Neuronal stem cell (in vitro differentiated cells): ENCODE measurements at regions not wholly inside any gene's neighbourhood (a gene's known extent, or its start where the extent isn't known, plus 50 kb on each side); places are given as distances from the start of the nearest gene placed in this dataset.

Source experiments
- DNase-seq: peaks from one replicate; pipeline ENCODE4 v3.0.0-alpha.2; 2013; ENCODE audit warnings: low spot score
- H2AFZ ChIP-seq: one replicate; pipeline ENCODE4 v1.6.1; 2013; ENCODE audit warnings: mild to moderate bottlenecking, low read length, inconsistent platforms
- H2AK5ac ChIP-seq: 2 replicates; pipeline ENCODE4 v1.6.1; 2013; ENCODE audit warnings: low read depth, mild to moderate bottlenecking, inconsistent platforms, low read length, moderate library complexity, mixed read lengths
- H2BK120ac ChIP-seq: 2 replicates; pipeline ENCODE4 v1.6.1; 2013; ENCODE audit warnings: low read depth, mild to moderate bottlenecking, inconsistent platforms, low read length, moderate library complexity, mixed read lengths
- H2BK12ac ChIP-seq: one replicate; pipeline ENCODE4 v1.6.1; 2013; ENCODE audit warnings: low read length, inconsistent platforms
- H2BK15ac ChIP-seq: 2 replicates; pipeline ENCODE4 v1.6.1; 2013; ENCODE audit warnings: mild to moderate bottlenecking, low read length, inconsistent platforms, mixed read lengths
- H2BK5ac ChIP-seq: one replicate; pipeline ENCODE4 v1.6.1; 2013; ENCODE audit warnings: inconsistent platforms, mild to moderate bottlenecking, low read length, moderate library complexity
- H3K14ac ChIP-seq: one replicate; pipeline ENCODE4 v1.6.1; 2013; ENCODE audit warnings: low read length, inconsistent platforms
- H3K18ac ChIP-seq: 2 replicates; pipeline ENCODE4 v1.6.1; 2013; ENCODE audit warnings: low read length, inconsistent platforms
- H3K23ac ChIP-seq: 2 replicates; pipeline ENCODE4 v1.6.1; 2013; ENCODE audit warnings: low read depth, mild to moderate bottlenecking, mixed read lengths, low read length, inconsistent platforms; ENCODE audit not compliant: poor library complexity
- H3K27ac ChIP-seq: replicated peaks from 3 replicates; pipeline ENCODE4 v1.5.1; 2013; ENCODE audit warnings: low read length, inconsistent platforms
- H3K27me3 ChIP-seq, 3 experiments: 2 replicates each; pipeline ENCODE4 v1.6.1; 2013; ENCODE audit warnings: low read length in 3 of 3, mild to moderate bottlenecking in 2 of 3, inconsistent platforms in 1 of 3, low read depth in 1 of 3, mixed read lengths in 1 of 3, moderate library complexity in 1 of 3; ENCODE audit not compliant: control insufficient read depth in 3 of 3, insufficient read depth in 3 of 3
- H3K36me3 ChIP-seq, 2 donors: replicated peaks in 1 of 2; 2 replicates each; pipeline ENCODE4 v1.6.1; 2013; ENCODE audit warnings: low read length in 2 of 2; ENCODE audit not compliant: control insufficient read depth in 2 of 2, insufficient read depth in 2 of 2
- H3K4ac ChIP-seq: 2 replicates; pipeline ENCODE4 v1.6.1; 2013; ENCODE audit warnings: inconsistent platforms, mild to moderate bottlenecking, low read length, moderate library complexity
- H3K4me1 ChIP-seq, 2 donors: 1 replicate in 1 of 2; 2 replicates in 1 of 2; pipeline ENCODE4 v1.6.1; 2013; ENCODE audit warnings: low read length in 2 of 2, low read depth in 1 of 2; ENCODE audit not compliant: control insufficient read depth in 2 of 2, insufficient read depth in 1 of 2
- H3K4me2 ChIP-seq: one replicate; pipeline ENCODE4 v1.6.1; 2013; ENCODE audit warnings: mild to moderate bottlenecking, low read length, inconsistent platforms; ENCODE audit not compliant: insufficient read depth, poor library complexity, severe bottlenecking
- H3K4me3 ChIP-seq, 2 donors: 2 replicates each; pipeline ENCODE4 v1.5.1; 2013; ENCODE audit warnings: low read length in 2 of 2, mild to moderate bottlenecking in 2 of 2, inconsistent platforms in 1 of 2, moderate library complexity in 1 of 2
- H3K79me1 ChIP-seq: one replicate; pipeline ENCODE4 v1.6.1; 2013; ENCODE audit warnings: low read depth, mild to moderate bottlenecking, inconsistent platforms, low read length, moderate library complexity
- H3K9ac ChIP-seq: one replicate; pipeline ENCODE4 v1.6.1; 2013; ENCODE audit warnings: mild to moderate bottlenecking, low read depth, low read length, inconsistent platforms; ENCODE audit not compliant: poor library complexity
- H3K9me3 ChIP-seq, 2 donors: replicated peaks in 1 of 2; 2 replicates each; pipeline versions ENCODE3 to v1.6.1; 2013; ENCODE audit warnings: low read length in 2 of 2, mild to moderate bottlenecking in 2 of 2, inconsistent platforms in 1 of 2, low read depth in 1 of 2, mixed read lengths in 1 of 2, moderate library complexity in 1 of 2; ENCODE audit not compliant: control insufficient read depth in 2 of 2, insufficient read depth in 1 of 2
- H4K8ac ChIP-seq: one replicate; pipeline ENCODE4 v1.6.1; 2013; ENCODE audit warnings: low read depth, mild to moderate bottlenecking, inconsistent platforms, low read length, moderate library complexity
- H4K91ac ChIP-seq: one replicate; pipeline ENCODE4 v1.6.1; 2013; ENCODE audit warnings: low read length, low read depth, mild to moderate bottlenecking, inconsistent platforms; ENCODE audit not compliant: poor library complexity
- WGBS, 2 donors: extraction: QIAGEN DNeasy Blood & Tissue Kit; methylation state at CpG; one replicate each; pipeline ENCODE4 v1.1.7; 2013; ENCODE audit warnings: missing lambda C conversion rate in 2 of 2, mixed read lengths in 1 of 2; ENCODE audit not compliant: insufficient read length in 2 of 2, insufficient replicate concordance in 1 of 2; ENCODE audit errors: extremely low coverage in 2 of 2; 5-methylcytosine and 5-hydroxymethylcytosine counted together

GRCh38 chr14:96143906-96144305 is 60.7 kb upstream of the BDKRB2 start:
- no peak overlapping the region for H2BK12ac ChIP-seq
- H3K27me3 ChIP-seq: peaks cover 0 to 5% (median 0%) of the 10 kb centered on the region in 3 experiments
- no peak overlapping the region for H2BK120ac ChIP-seq
- H3K9me3 ChIP-seq: peaks cover 0 to 2% of the 10 kb centered on the region in 2 donors
- no peak overlapping the region for H3K9ac ChIP-seq
- no peak overlapping the region for H3K23ac ChIP-seq
- H3K36me3 ChIP-seq: no peaks in the 10 kb centered on the region
- no peak overlapping the region for H2BK5ac ChIP-seq
- no peak overlapping the region for H3K14ac ChIP-seq
- H3K18ac ChIP-seq: no peak overlapping the region
- no peak overlapping the region for H2AK5ac ChIP-seq
- no peak overlapping the region for H3K27ac ChIP-seq
- H2BK15ac ChIP-seq: no peak overlapping the region
- H3K4ac ChIP-seq: no peak overlapping the region
- H3K4me3 ChIP-seq: no peak overlapping the region
- no peak overlapping the region for H2AFZ ChIP-seq
- no peak overlapping the region for H3K4me2 ChIP-seq
- no peak overlapping the region for H4K91ac ChIP-seq
- DNase-seq: no peak
- WGBS, 2 donors: no CpG with 5 or more reads among the region's 2 CpGs
- no peak overlapping the region for H4K8ac ChIP-seq
- H3K4me1 ChIP-seq: no peaks in the 10 kb centered on the region
- H3K79me1 ChIP-seq: no peaks in the 10 kb centered on the region

GRCh38 chr14:96145116-96145864 is 59.3 kb upstream of the BDKRB2 start:
- Histone ChIP-seq H2BK12ac (no peak overlapping the region), H2BK120ac (no peak overlapping the region), H3K4me3 (no peak overlapping the region), H3K27me3 (peaks cover 0 to 5% (median 0%) of the 10 kb centered on the region in 3 experiments), H3K9ac (no peak overlapping the region), H3K36me3 (no peaks in the 10 kb centered on the region), H3K4ac (no peak overlapping the region), H3K4me1 (no peaks in the 10 kb centered on the region), H4K8ac (no peak overlapping the region), H3K14ac (no peak overlapping the region), H3K18ac (no peak overlapping the region), H3K23ac (no peak overlapping the region), H3K4me2 (no peak overlapping the region), H3K9me3 (peaks cover 0 to 2% of the 10 kb centered on the region in 2 donors), H2BK5ac (no peak overlapping the region), H2AK5ac (no peak overlapping the region), H3K27ac (no peak overlapping the region), H2BK15ac (no peak overlapping the region), H2AFZ (no peak overlapping the region), H3K79me1 (no peaks in the 10 kb centered on the region), H4K91ac (no peak overlapping the region)
- no peak for DNase-seq
- no CpG with 5 or more reads among the region's 6 CpGs for WGBS, 2 donors

GRCh38 chr14:96146131-96146771 is 58.4 kb upstream of the BDKRB2 start:
- H3K4me2 ChIP-seq: no peak overlapping the region
- H3K4me1 ChIP-seq: no peaks in the 10 kb centered on the region
- H2BK120ac ChIP-seq: no peak overlapping the region
- H4K91ac ChIP-seq: no peak overlapping the region
- H3K4me3 ChIP-seq: no peak overlapping the region
- H3K9me3 ChIP-seq: peaks cover 0 to 2% of the 10 kb centered on the region in 2 donors
- no peak overlapping the region for H2BK12ac ChIP-seq
- no peak overlapping the region for H2AFZ ChIP-seq
- no peak overlapping the region for H3K23ac ChIP-seq
- no peak overlapping the region for H3K18ac ChIP-seq
- no peak for DNase-seq
- H3K27me3 ChIP-seq: peaks cover 0 to 5% (median 0%) of the 10 kb centered on the region in 3 experiments
- no peaks in the 10 kb centered on the region for H3K36me3 ChIP-seq
- H2BK5ac ChIP-seq: no peak overlapping the region
- H3K4ac ChIP-seq: no peak overlapping the region
- H2BK15ac ChIP-seq: no peak overlapping the region
- H4K8ac ChIP-seq: no peak overlapping the region
- H2AK5ac ChIP-seq: no peak overlapping the region
- no peaks in the 10 kb centered on the region for H3K79me1 ChIP-seq
- no peak overlapping the region for H3K27ac ChIP-seq
- no peak overlapping the region for H3K14ac ChIP-seq
- WGBS, 2 donors: no CpG with 5 or more reads among the region's 4 CpGs
- H3K9ac ChIP-seq: no peak overlapping the region

- H3K9ac ChIP-seq: no peak overlapping the region
- no peak overlapping the region for H3K23ac ChIP-seq
- no peaks in the 10 kb centered on the region for H3K9me3 ChIP-seq
- peaks cover 0 to 5% (median 0%) of the 10 kb centered on the region in 3 experiments for H3K27me3 ChIP-seq
- no peak overlapping the region for H2BK5ac ChIP-seq
- H2BK12ac ChIP-seq: no peak overlapping the region
- no peaks in the 10 kb centered on the region for H3K79me1 ChIP-seq
- H2AK5ac ChIP-seq: no peak overlapping the region
- H3K36me3 ChIP-seq: no peaks in the 10 kb centered on the region
- no peak overlapping the region for H2BK15ac ChIP-seq
- no peaks in the 10 kb centered on the region for H3K4me1 ChIP-seq
- no peak for DNase-seq
- H3K14ac ChIP-seq: no peak overlapping the region
- H3K18ac ChIP-seq: no peak overlapping the region
- no peak overlapping the region for H3K4me2 ChIP-seq
- H2AFZ ChIP-seq: no peak overlapping the region
- no CpG with 5 or more reads among the region's 3 CpGs for WGBS, 2 donors
- H4K8ac ChIP-seq: no peak overlapping the region
- no peak overlapping the region for H3K4me3 ChIP-seq
- no peak overlapping the region for H4K91ac ChIP-seq
- no peak overlapping the region for H3K4ac ChIP-seq
- no peak overlapping the region for H3K27ac ChIP-seq
- H2BK120ac ChIP-seq: no peak overlapping the region
These were observed 56.0 kb upstream of the BDKRB2 start for GRCh38 chr14:96148631-96149030.
